SIG-M5 treated with dmso at 0.1 percent for 504 hours (cell line): ENCODE measurements at regions not wholly inside any gene's neighbourhood (a gene's known extent, or its start where the extent isn't known, plus 50 kb on each side); places are given as distances from the start of the nearest gene placed in this dataset.
"Not testable (repeated sequence)": the region's sequence is repeated elsewhere in the genome, so short reads cannot be mapped to it uniquely, and the experiment has no call there.

Source experiments
- DNase-seq: peaks from one replicate; lab custom pipeline; 2025; ENCODE audit not compliant: unreplicated experiment; lab: John Stamatoyannopoulos, UW

- no peak for DNase-seq
Observed at GRCh38 chr2:187206471-187206870, 241.6 kb downstream of the CALCRL start.

GRCh38 chr2:187206071-187206470 lies 242.0 kb downstream of the CALCRL start:
- DNase-seq: no peak

- no peak for DNase-seq
Observed at GRCh38 chr2:187198136-187198535, 249.9 kb downstream of the CALCRL start.

GRCh38 chr2:187194049-187194448 lies 254.0 kb downstream of the CALCRL start:
- DNase-seq: no peak

- DNase-seq: no peak
Observed at GRCh38 chr2:187188783-187189631, 259.0 kb downstream of the CALCRL start.

- no peak for DNase-seq
Observed at GRCh38 chr2:187187519-187187918, 260.5 kb downstream of the CALCRL start.

- DNase-seq: no peak
Observed at GRCh38 chr2:187180529-187180928, 267.5 kb downstream of the CALCRL start.

- DNase-seq: not testable (repeated sequence)
Observed at GRCh38 chr2:187178876-187179275, 269.2 kb downstream of the CALCRL start.

- DNase-seq: no peak
Observed at GRCh38 chr2:187177253-187177652, 270.8 kb downstream of the CALCRL start.

GRCh38 chr2:187174582-187174981 lies 273.5 kb downstream of the CALCRL start:
- no peak for DNase-seq

- DNase-seq: no peak
Observed at GRCh38 chr2:187171318-187171717, 276.7 kb downstream of the CALCRL start.

- DNase-seq: no peak
Observed at GRCh38 chr2:187169864-187170263, 278.2 kb downstream of the CALCRL start.

- peak; percentile 91 for DNase-seq
Observed at GRCh38 chr2:187168720-187169713, 279.0 kb downstream of the CALCRL start.

- no peak for DNase-seq
Observed at GRCh38 chr2:187167491-187167890, 280.6 kb downstream of the CALCRL start.

- DNase-seq: no peak
Observed at GRCh38 chr2:187165936-187166610, 282.0 kb downstream of the CALCRL start.

- DNase-seq: no peak
Observed at GRCh38 chr2:187158452-187158851, 289.6 kb downstream of the CALCRL start.

- no peak for DNase-seq
Observed at GRCh38 chr2:187157046-187157445, 291.0 kb downstream of the CALCRL start.

- DNase-seq: no peak
Observed at GRCh38 chr2:187155476-187155875, 292.6 kb downstream of the CALCRL start.

- DNase-seq: no peak
Observed at GRCh38 chr2:187150670-187151069, 297.4 kb downstream of the CALCRL start.

GRCh38 chr2:187148059-187148714 lies 299.2 kb upstream of the ZSWIM2 start:
- no peak for DNase-seq

GRCh38 chr2:187143537-187143936 lies 294.6 kb upstream of the ZSWIM2 start:
- DNase-seq: no peak
